ENCODE measurements at regions not wholly inside any gene's neighbourhood (a gene's known extent, or its start where the extent isn't known, plus 50 kb on each side); places are given as distances from the start of the nearest gene placed in this dataset.

DNA sequence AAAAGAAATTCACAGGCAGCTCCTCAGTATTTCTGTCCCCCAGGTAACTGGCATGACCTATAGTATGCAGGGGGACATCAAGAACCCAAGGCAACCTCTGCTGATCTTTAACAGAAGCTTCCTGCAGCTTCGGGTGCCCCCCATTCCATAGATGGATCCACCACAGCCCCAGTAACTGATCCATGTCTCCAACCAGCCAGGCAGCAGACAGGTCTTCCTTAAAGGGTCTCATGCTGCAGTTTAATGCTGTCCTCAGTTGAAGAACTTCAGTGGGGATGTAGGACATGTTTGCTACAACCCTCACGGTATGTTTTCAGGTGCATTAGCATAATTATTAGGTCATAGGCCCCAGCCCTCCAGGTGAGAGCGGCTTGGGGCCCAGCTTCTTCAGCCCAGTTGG is 90.9 kb upstream of the OLIG2 start:
- H3K27ac Mint-ChIP-seq (ENCODE audit: unreplicated experiment), result no peak overlapping the region
- ChIA-PET CTCF (no interaction called here), POLR2A (no interaction called here)

DNA sequence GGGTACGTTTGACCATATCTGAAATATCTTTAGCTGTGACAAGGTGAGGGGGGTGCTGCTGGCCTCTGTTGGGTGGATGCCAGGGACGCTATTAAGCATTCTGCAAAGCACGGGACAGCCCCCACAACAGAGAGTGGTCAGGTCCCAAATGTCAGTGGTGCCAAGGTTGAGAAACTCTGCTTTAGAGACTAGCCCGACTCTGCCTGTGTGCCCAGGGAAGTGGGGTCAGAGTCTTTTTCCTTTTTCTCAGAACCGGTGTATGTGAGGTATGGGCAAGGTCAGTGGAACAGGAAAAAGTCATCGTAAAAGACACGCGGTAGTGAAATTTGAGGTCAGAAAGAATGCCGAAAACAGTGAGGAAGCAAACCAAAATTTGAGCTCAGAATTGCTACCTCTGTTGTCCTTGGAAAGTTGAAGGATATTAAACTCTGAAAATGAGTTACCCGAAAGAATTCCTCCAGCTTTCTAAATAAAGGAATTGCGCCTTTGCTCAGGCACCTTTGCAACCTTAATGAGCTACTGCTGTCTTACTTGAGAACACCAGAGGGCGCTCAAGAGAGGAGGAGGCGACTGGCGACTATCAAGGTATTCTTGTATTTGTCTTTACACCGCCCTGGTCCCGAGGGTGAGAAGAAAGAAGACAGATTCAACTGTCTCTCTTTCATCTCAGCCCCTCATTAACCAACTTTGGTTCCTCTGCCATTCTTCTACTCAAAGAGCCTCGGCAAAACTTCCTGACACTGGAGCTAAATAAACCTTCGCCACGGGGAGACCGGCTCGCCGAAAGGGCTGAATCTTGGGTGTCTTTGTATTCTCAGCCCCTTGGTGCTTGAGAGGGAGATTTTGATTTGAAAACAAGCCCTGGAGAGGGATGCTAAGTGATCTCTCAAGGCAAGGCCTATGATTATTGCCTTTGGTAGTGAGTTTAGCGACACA is 85.4 kb upstream of the OLIG2 start:
- POLR2A ChIA-PET, result no interaction called here
- no peaks in the 10 kb centered on the region for H3K36me3 Mint-ChIP-seq (ENCODE audit: insufficient read depth, unreplicated experiment)
- BruUV-seq (replicated peaks), result no TSS peak
- H3K9me3 Mint-ChIP-seq (ENCODE audit: unreplicated experiment), result no peaks in the 10 kb centered on the region
- H3K4me1 Mint-ChIP-seq (ENCODE audit: low read depth, unreplicated experiment), result no peaks in the 10 kb centered on the region
- peak; percentile 63 to 66 for TF ChIP-seq CTCF (IDR thresholded peaks at IDR 0.05; ENCODE audit: insufficient read depth in 1 of 2, low read depth in 1 of 2, low read length in 1 of 2, severe bottlenecking in 1 of 2, unreplicated experiment in 1 of 2)
- H3K4me1 ChIP-seq, result no peaks in the 10 kb centered on the region
- H3K27me3 Mint-ChIP-seq (ENCODE audit: insufficient read depth, unreplicated experiment), result peaks cover 6% of the 10 kb centered on the region
- intact Hi-C loops (cut with micrococcal nuclease; ENCODE audit: unreplicated experiment), result loop anchor here (1.0 to 5.0 kb wide), 2 partner anchors 187 to 257 kb away; no protein-coding TSS in a partner anchor
- H3K9me3 ChIP-seq, result no peaks in the 10 kb centered on the region
- CTCF ChIA-PET, result interaction anchor here (0.6 to 1.2 kb wide), 9 partner anchors 19 to 540 kb away, joined by 3 to 14 read pairs (median 4); partner anchors contain the start of genes IFNAR1 and TMEM50B
- H3K4me3 Mint-ChIP-seq (ENCODE audit: unreplicated experiment), result no peak overlapping the region
- no peaks in the 10 kb centered on the region for H3K27me3 ChIP-seq (replicated peaks; ENCODE audit: control insufficient read depth, insufficient read depth, low read length)
- H3K36me3 ChIP-seq (ENCODE audit: control insufficient read depth, insufficient read depth, low read length), result no peaks in the 10 kb centered on the region
- DNase-seq, result peak; percentile 39 to 46
- H3K27ac Mint-ChIP-seq (ENCODE audit: unreplicated experiment), result no peak overlapping the region
- H3K4me3 ChIP-seq (ENCODE audit: low read depth, low read length), result no peak overlapping the region

More for the DNA sequence above, 90.9 kb upstream of the OLIG2 start:
- no peaks in the 10 kb centered on the region for H3K9me3 ChIP-seq
- H3K9me3 Mint-ChIP-seq (ENCODE audit: unreplicated experiment), result no peaks in the 10 kb centered on the region
- H3K27me3 Mint-ChIP-seq (ENCODE audit: insufficient read depth, unreplicated experiment), result peaks cover 9% of the 10 kb centered on the region
- intact Hi-C loops (cut with micrococcal nuclease; ENCODE audit: unreplicated experiment), result no loop called here
- no peaks in the 10 kb centered on the region for H3K36me3 ChIP-seq (ENCODE audit: control insufficient read depth, insufficient read depth, low read length)
- no peak for TF ChIP-seq CTCF (IDR thresholded peaks at IDR 0.05; ENCODE audit: insufficient read depth in 1 of 2, low read depth in 1 of 2, low read length in 1 of 2, severe bottlenecking in 1 of 2, unreplicated experiment in 1 of 2)
- H3K27me3 ChIP-seq (replicated peaks; ENCODE audit: control insufficient read depth, insufficient read depth, low read length), result no peaks in the 10 kb centered on the region
- BruUV-seq (replicated peaks), result no TSS peak
- no peak for DNase-seq
- no peak overlapping the region for H3K4me3 Mint-ChIP-seq (ENCODE audit: unreplicated experiment)
- no peaks in the 10 kb centered on the region for H3K4me1 Mint-ChIP-seq (ENCODE audit: low read depth, unreplicated experiment)
- no peaks in the 10 kb centered on the region for H3K4me1 ChIP-seq
- H3K4me3 ChIP-seq (ENCODE audit: low read depth, low read length), result no peak overlapping the region
- no peaks in the 10 kb centered on the region for H3K36me3 Mint-ChIP-seq (ENCODE audit: insufficient read depth, unreplicated experiment)

GRCh38 chr21:32941263-32941662 is 84.5 kb upstream of the OLIG2 start:
- no peaks in the 10 kb centered on the region for H3K36me3 ChIP-seq (ENCODE audit: control insufficient read depth, insufficient read depth, low read length)
- H3K4me1 Mint-ChIP-seq (ENCODE audit: low read depth, unreplicated experiment), result no peaks in the 10 kb centered on the region
- intact Hi-C loops (cut with micrococcal nuclease; ENCODE audit: unreplicated experiment), result loop anchor here (5.0 kb wide), 1 partner anchor 186 kb away; no protein-coding TSS in a partner anchor
- DNase-seq, result no peak
- ChIA-PET CTCF (interaction anchor here (1.2 kb wide), 1 partner anchor 186 kb away, joined by 12 read pairs; no protein-coding TSS in a partner anchor), POLR2A (no interaction called here)
- H3K4me1 ChIP-seq, result no peaks in the 10 kb centered on the region
- no peaks in the 10 kb centered on the region for H3K36me3 Mint-ChIP-seq (ENCODE audit: insufficient read depth, unreplicated experiment)
- no peak for TF ChIP-seq CTCF (IDR thresholded peaks at IDR 0.05; ENCODE audit: insufficient read depth in 1 of 2, low read depth in 1 of 2, low read length in 1 of 2, severe bottlenecking in 1 of 2, unreplicated experiment in 1 of 2)
- H3K4me3 ChIP-seq (ENCODE audit: low read depth, low read length), result no peak overlapping the region
- H3K9me3 Mint-ChIP-seq (ENCODE audit: unreplicated experiment), result no peaks in the 10 kb centered on the region
- no peak overlapping the region for H3K4me3 Mint-ChIP-seq (ENCODE audit: unreplicated experiment)
- H3K27me3 ChIP-seq (replicated peaks; ENCODE audit: control insufficient read depth, insufficient read depth, low read length), result no peaks in the 10 kb centered on the region
- peaks cover 8% of the 10 kb centered on the region for H3K27me3 Mint-ChIP-seq (ENCODE audit: insufficient read depth, unreplicated experiment)
- no TSS peak for BruUV-seq (replicated peaks)
- no peaks in the 10 kb centered on the region for H3K9me3 ChIP-seq
- no peak overlapping the region for H3K27ac Mint-ChIP-seq (ENCODE audit: unreplicated experiment)
